22Rv1 (cell line): ENCODE measurements at regions not wholly inside any gene's neighbourhood (a gene's known extent, or its start where the extent isn't known, plus 50 kb on each side); places are given as distances from the start of the nearest gene placed in this dataset.

Experiments used
- ZFX ChIP-seq: fragments of 450-650 bp; IDR thresholded peaks from 2 replicates; pipeline ENCODE4 v1.6.1; 2017; ENCODE audit warnings: antibody characterized with exemption, borderline replicate concordance
- TF ChIP-seq, protein P1 (sequence below): fragments of 450-650 bp; IDR thresholded peaks from 2 replicates; pipeline ENCODE4 v1.5.1; 2017; ENCODE audit warnings: mild to moderate bottlenecking

DNA sequence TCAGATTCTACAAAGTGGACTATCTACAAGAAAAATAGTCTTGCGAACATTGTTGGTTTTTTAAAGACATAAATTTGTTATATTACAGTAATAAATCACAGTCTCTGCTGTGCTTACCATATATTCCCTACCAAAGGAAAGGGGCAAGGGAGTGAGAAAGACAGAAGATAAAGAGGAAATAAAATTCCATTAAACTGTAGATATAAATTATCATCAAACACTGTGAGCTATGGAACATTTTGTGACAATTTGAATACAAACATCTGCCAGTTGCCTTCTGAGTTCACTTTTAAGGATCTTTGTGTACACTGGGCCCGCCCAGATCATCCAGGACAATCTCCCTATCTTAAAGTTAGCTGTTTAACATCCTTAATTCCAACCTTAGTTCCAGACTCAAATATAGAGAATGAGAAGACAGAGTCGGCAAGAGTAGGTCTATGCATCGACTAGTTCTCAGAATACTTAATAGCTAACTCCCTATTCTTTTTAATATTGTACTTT, 122.8 kb downstream of the NUFIP1 start:
- TF ChIP-seq, protein P1, sequence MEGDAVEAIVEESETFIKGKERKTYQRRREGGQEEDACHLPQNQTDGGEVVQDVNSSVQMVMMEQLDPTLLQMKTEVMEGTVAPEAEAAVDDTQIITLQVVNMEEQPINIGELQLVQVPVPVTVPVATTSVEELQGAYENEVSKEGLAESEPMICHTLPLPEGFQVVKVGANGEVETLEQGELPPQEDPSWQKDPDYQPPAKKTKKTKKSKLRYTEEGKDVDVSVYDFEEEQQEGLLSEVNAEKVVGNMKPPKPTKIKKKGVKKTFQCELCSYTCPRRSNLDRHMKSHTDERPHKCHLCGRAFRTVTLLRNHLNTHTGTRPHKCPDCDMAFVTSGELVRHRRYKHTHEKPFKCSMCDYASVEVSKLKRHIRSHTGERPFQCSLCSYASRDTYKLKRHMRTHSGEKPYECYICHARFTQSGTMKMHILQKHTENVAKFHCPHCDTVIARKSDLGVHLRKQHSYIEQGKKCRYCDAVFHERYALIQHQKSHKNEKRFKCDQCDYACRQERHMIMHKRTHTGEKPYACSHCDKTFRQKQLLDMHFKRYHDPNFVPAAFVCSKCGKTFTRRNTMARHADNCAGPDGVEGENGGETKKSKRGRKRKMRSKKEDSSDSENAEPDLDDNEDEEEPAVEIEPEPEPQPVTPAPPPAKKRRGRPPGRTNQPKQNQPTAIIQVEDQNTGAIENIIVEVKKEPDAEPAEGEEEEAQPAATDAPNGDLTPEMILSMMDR, result no peak
- TF ChIP-seq ZFX, result no peak
